AG04449 (cell line): ENCODE measurements at regions not wholly inside any gene's neighbourhood (a gene's known extent, or its start where the extent isn't known, plus 50 kb on each side); places are given as distances from the start of the nearest gene placed in this dataset.

Experiments
- CTCF ChIA-PET: fragments of 350-600 bp; formaldehyde crosslinking; extraction: SDS; loops from one replicate; lab custom pipeline; 2021; ENCODE audit warnings: antibody characterized with exemption; lab: Yijun Ruan, JAX
- POLR2A ChIA-PET: fragments of 400-600, 350-600 bp; formaldehyde crosslinking; extraction: SDS; loops from one replicate; lab custom pipeline; 2020; ENCODE audit warnings: antibody characterized with exemption, inconsistent platforms; lab: Yijun Ruan, JAX
- DNase-seq: peaks from one replicate; pipeline ENCODE4 v3.0.0-alpha.2; 2010; ENCODE audit warnings: low read depth, low spot score
- H3K4me3 ChIP-seq: 2 replicates; pipeline ENCODE4 v1.5.1; 2011; ENCODE audit warnings: low read depth, mild to moderate bottlenecking, control low read depth, low read length
- CTCF ChIP-seq: IDR thresholded peaks from one replicate; pipeline ENCODE4 v1.5.1; 2011; ENCODE audit warnings: mild to moderate bottlenecking, moderate library complexity, low read length, control low read depth, inconsistent platforms; ENCODE audit not compliant: insufficient read depth; ENCODE audit errors: missing control alignments

- CTCF ChIA-PET, result no interaction called here
- no peak for TF ChIP-seq CTCF
- H3K4me3 ChIP-seq, result no peak overlapping the region
- no peak for DNase-seq
- POLR2A ChIA-PET, result no interaction called here
Measured at GRCh38 chrX:78387364-78387763, 60.0 kb upstream of the CYSLTR1 start.

- TF ChIP-seq CTCF, result no peak
- no peak for DNase-seq
- CTCF ChIA-PET, result no interaction called here
- POLR2A ChIA-PET, result no interaction called here
- no peak overlapping the region for H3K4me3 ChIP-seq
Measured at GRCh38 chrX:78384486-78384885, 57.1 kb upstream of the CYSLTR1 start.

- no peak for DNase-seq
- H3K4me3 ChIP-seq, result no peak overlapping the region
- POLR2A ChIA-PET, result no interaction called here
- TF ChIP-seq CTCF, result no peak
- CTCF ChIA-PET, result no interaction called here
Measured at GRCh38 chrX:78383594-78383993, 56.2 kb upstream of the CYSLTR1 start.

- H3K4me3 ChIP-seq, result no peak overlapping the region
- ChIA-PET CTCF (no interaction called here), POLR2A (no interaction called here)
- TF ChIP-seq CTCF, result no peak
- no peak for DNase-seq
Measured at GRCh38 chrX:78378476-78379115, 51.2 kb upstream of the CYSLTR1 start.
